ENCODE measurements at regions not wholly inside any gene's neighbourhood (a gene's known extent, or its start where the extent isn't known, plus 50 kb on each side); places are given as distances from the start of the nearest gene placed in this dataset.

- TF ChIP-seq CTCF (conservative IDR thresholded peaks at IDR 0.05; ENCODE audit: low read depth, low read length) = no peak
- no peak for TF ChIP-seq SMC3 (IDR thresholded peaks at IDR 0.05; ENCODE audit: low read depth, low read length)
- no peak for TF ChIP-seq MAFK (IDR thresholded peaks at IDR 0.05; ENCODE audit: low read depth, low read length)
- TF ChIP-seq POLR2A (IDR thresholded peaks at IDR 0.05; ENCODE audit: low read depth, low read length) = no peak
- TF ChIP-seq FOS (IDR thresholded peaks at IDR 0.05; ENCODE audit: low read depth, low read length) = no peak
- no peak for TF ChIP-seq MXI1 (IDR thresholded peaks at IDR 0.05; ENCODE audit: borderline replicate concordance, low read depth, low read length)
- no peak for TF ChIP-seq RFX5 (IDR thresholded peaks at IDR 0.05; ENCODE audit: low read depth, low read length)
- no peak for TF ChIP-seq CEBPB (IDR thresholded peaks at IDR 0.05; ENCODE audit: low read depth, low read length)
- no peak for TF ChIP-seq CHD1 (IDR thresholded peaks at IDR 0.05; ENCODE audit: low read depth, low read length)
- TF ChIP-seq USF2 (IDR thresholded peaks at IDR 0.05; ENCODE audit: low read depth, low read length) = no peak
- TF ChIP-seq RAD21 (IDR thresholded peaks at IDR 0.05; ENCODE audit: low read length) = no peak
- no peak for TF ChIP-seq RCOR1 (IDR thresholded peaks at IDR 0.05; ENCODE audit: insufficient replicate concordance, low read length)
- TF ChIP-seq MAZ (IDR thresholded peaks at IDR 0.05; ENCODE audit: borderline replicate concordance, low read depth, low read length) = no peak
- TF ChIP-seq NFE2L2 (IDR thresholded peaks at IDR 0.05; ENCODE audit: low read depth, low read length) = no peak
These were observed 190.0 kb upstream of the BMP4 start for GRCh38 chr14:54146601-54147000.
